GM21737 (cell line): ENCODE measurements at regions not wholly inside any gene's neighbourhood (a gene's known extent, or its start where the extent isn't known, plus 50 kb on each side); places are given as distances from the start of the nearest gene placed in this dataset.

Source experiments
- ATAC-seq: cut with Tn5 transposase; IDR thresholded peaks from one replicate; pipeline ENCODE4 v1.9.1; 2021; ENCODE audit warnings: mild to moderate bottlenecking, moderate library complexity; ENCODE audit not compliant: unreplicated experiment

- ATAC-seq: no peak
Observed at GRCh38 chr10:123449234-123449962, 216.8 kb upstream of the GPR26 start.

GRCh38 chr10:123450956-123451605, 215.1 kb upstream of the GPR26 start:
- no peak for ATAC-seq

GRCh38 chr10:123451618-123452245, 214.4 kb upstream of the GPR26 start:
- no peak for ATAC-seq

GRCh38 chr10:123454987-123455386, 211.2 kb upstream of the GPR26 start:
- no peak for ATAC-seq

GRCh38 chr10:123455861-123456260, 210.3 kb upstream of the GPR26 start:
- ATAC-seq: no peak

- no peak for ATAC-seq
Observed at GRCh38 chr10:123458933-123459332, 207.2 kb upstream of the GPR26 start.

- no peak for ATAC-seq
Observed at GRCh38 chr10:123459371-123460091, 206.6 kb upstream of the GPR26 start.

GRCh38 chr10:123462246-123462645, 203.9 kb upstream of the GPR26 start:
- ATAC-seq: no peak

- ATAC-seq: no peak
Observed at GRCh38 chr10:123462756-123463155, 203.4 kb upstream of the GPR26 start.

GRCh38 chr10:123463181-123463580, 203.0 kb upstream of the GPR26 start:
- no peak for ATAC-seq

- ATAC-seq: no peak
Observed at GRCh38 chr10:123463698-123464097, 202.5 kb upstream of the GPR26 start.

GRCh38 chr10:123464430-123465323, 201.5 kb upstream of the GPR26 start:
- ATAC-seq: no peak

- no peak for ATAC-seq
Observed at GRCh38 chr10:123470336-123470921, 195.7 kb upstream of the GPR26 start.

GRCh38 chr10:123471811-123472210, 194.3 kb upstream of the GPR26 start:
- ATAC-seq: no peak

GRCh38 chr10:123472606-123473005, 193.5 kb upstream of the GPR26 start:
- no peak for ATAC-seq

GRCh38 chr10:123474700-123475099, 191.5 kb upstream of the GPR26 start:
- ATAC-seq: no peak

GRCh38 chr10:123475466-123475865, 190.7 kb upstream of the GPR26 start:
- no peak for ATAC-seq

- ATAC-seq: no peak
Observed at GRCh38 chr10:123478116-123478515, 188.0 kb upstream of the GPR26 start.

GRCh38 chr10:123479640-123480039, 186.5 kb upstream of the GPR26 start:
- ATAC-seq: no peak

GRCh38 chr10:123480344-123480743, 185.8 kb upstream of the GPR26 start:
- ATAC-seq: no peak
